Small intestine (tissue), 7 donors: ENCODE measurements at regions not wholly inside any gene's neighbourhood (a gene's known extent, or its start where the extent isn't known, plus 50 kb on each side); places are given as distances from the start of the nearest gene placed in this dataset.

Experiments
- DNase-seq, 2 donors: peaks; one replicate each; pipeline versions ENCODE4 v3.0.0 to v3.0.0-alpha.2; 2013
- FAIRE-seq: peaks from 2 replicates; lab custom pipeline; 2012; peaks lifted over from hg19 to GRCh38; lab: Jason Lieb, UNC
- H3K27ac ChIP-seq, 3 donors: one replicate each; pipeline ENCODE4 v1.5.1; 2013; ENCODE audit warnings: low read length in 2 of 3, mild to moderate bottlenecking in 2 of 3, control low read depth in 1 of 3, inconsistent platforms in 1 of 3, low read depth in 1 of 3, moderate library complexity in 1 of 3
- H3K27me3 ChIP-seq, 3 donors: one replicate each; pipeline ENCODE4 v1.6.1; 2013; ENCODE audit warnings: low read length in 3 of 3, inconsistent platforms in 1 of 3; ENCODE audit not compliant: control insufficient read depth in 3 of 3, insufficient read depth in 3 of 3
- H3K36me3 ChIP-seq, 3 donors: one replicate each; pipeline ENCODE4 v1.6.1; 2013; ENCODE audit warnings: low read length in 3 of 3, inconsistent platforms in 1 of 3, low read depth in 1 of 3, mild to moderate bottlenecking in 1 of 3, moderate library complexity in 1 of 3; ENCODE audit not compliant: control insufficient read depth in 3 of 3, insufficient read depth in 2 of 3
- H3K4me1 ChIP-seq, 3 donors: one replicate each; pipeline ENCODE4 v1.6.1; 2013; ENCODE audit warnings: low read length in 2 of 3, inconsistent platforms in 1 of 3, low read depth in 1 of 3, mild to moderate bottlenecking in 1 of 3, moderate library complexity in 1 of 3; ENCODE audit not compliant: control insufficient read depth in 3 of 3, insufficient read depth in 2 of 3
- H3K4me3 ChIP-seq, 3 donors: one replicate each; pipeline ENCODE4 v1.5.1; 2013; ENCODE audit warnings: low read length in 3 of 3, control low read depth in 1 of 3, inconsistent platforms in 1 of 3, low read depth in 1 of 3, mild to moderate bottlenecking in 1 of 3, moderate library complexity in 1 of 3
- H3K9me3 ChIP-seq, 2 donors: one replicate each; pipeline ENCODE4 v1.6.1; 2013; ENCODE audit warnings: low read depth in 1 of 2, low read length in 1 of 2; ENCODE audit not compliant: control insufficient read depth in 2 of 2, insufficient read depth in 1 of 2
- WGBS, 3 donors: extraction: QIAGEN DNeasy Blood & Tissue Kit; methylation state at CpG; one replicate each; pipeline ENCODE4 v1.1.7; 2013; 5-methylcytosine and 5-hydroxymethylcytosine counted together
- donor health status: healthy with polysubstance abuse.
- donor health status: control.
- donor health status: control.
- donor health status: Bipolar disorder and iron deficiency.
- donor health status: healthy.

DNA sequence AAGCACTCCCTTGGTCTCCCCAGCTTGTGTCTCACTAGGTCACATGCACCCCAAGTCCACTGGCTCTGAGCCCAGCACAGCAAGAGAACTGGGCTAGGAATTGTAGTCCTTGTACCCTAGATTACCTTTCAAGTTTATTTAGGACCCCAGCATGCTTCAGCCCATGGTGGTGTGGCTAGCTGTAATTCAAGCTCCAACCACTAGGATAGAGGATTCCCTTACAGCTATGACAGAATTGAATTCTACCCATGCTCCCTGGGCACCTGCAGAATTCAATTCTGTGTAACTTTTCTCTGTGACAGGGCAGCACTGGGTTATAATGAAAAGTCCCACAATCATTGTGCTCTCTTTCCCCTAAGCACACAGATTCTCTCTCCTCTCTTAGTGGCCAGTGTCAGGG is 253.8 kb upstream of the DMD start:
- no peaks in the 10 kb centered on the region for H3K4me1 ChIP-seq
- no peak overlapping the region for H3K4me3 ChIP-seq
- no peak for FAIRE-seq
- H3K36me3 ChIP-seq = no peaks in the 10 kb centered on the region
- no peak overlapping the region for H3K27ac ChIP-seq
- H3K27me3 ChIP-seq = no peaks in the 10 kb centered on the region
- DNase-seq = no peak
- H3K9me3 ChIP-seq = no peaks in the 10 kb centered on the region

DNA sequence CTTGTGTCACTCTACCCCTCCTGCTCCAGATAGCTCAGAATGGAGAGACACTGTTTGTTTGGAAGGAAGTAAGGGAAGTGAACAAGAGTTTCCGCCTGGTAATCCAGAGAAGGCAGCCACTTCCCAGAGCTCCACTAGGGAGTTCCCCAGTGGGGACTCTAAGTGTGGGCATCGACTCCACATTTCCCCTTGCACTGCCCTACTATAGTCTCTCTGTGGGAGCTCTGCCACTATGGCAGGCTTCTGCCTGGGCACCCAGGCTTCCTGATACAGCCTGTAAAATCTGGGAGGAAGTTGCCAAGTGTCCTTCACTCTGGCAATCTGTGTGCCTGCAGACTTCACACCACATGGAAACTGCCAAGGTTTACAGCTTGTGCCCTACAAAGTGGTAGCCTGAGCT is 245.8 kb upstream of the DMD start:
- Histone ChIP-seq H3K4me1 (no peaks in the 10 kb centered on the region), H3K4me3 (no peak overlapping the region), H3K9me3 (no peaks in the 10 kb centered on the region), H3K27me3 (no peaks in the 10 kb centered on the region), H3K27ac (no peak overlapping the region), H3K36me3 (no peaks in the 10 kb centered on the region)
- FAIRE-seq (no peak), DNase-seq (no peak)
- 69 to 90% (median 78%) methylated on average over 2 of the region's 2 CpGs for WGBS, 3 donors

DNA sequence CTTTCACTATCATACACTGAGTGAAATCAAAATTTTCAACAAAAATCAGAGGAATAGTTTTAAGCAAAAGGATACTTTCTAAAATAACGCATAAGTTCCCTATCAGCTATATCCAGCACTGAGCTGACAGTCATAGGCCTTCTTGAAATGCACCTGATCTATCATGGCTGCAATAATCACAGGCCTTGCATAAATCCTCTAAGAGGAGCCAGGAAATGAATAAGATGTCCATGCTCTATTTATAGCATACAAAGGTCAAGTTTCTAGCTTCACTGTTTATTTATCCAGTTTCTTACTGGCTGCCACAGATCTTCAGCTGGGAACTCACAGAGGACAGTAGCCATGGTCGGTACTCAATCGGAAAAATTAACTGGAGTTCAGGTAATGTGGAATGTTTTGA is 235.9 kb upstream of the DMD start:
- no peak overlapping the region for H3K4me3 ChIP-seq
- FAIRE-seq = no peak
- no peak overlapping the region for H3K27ac ChIP-seq

DNA sequence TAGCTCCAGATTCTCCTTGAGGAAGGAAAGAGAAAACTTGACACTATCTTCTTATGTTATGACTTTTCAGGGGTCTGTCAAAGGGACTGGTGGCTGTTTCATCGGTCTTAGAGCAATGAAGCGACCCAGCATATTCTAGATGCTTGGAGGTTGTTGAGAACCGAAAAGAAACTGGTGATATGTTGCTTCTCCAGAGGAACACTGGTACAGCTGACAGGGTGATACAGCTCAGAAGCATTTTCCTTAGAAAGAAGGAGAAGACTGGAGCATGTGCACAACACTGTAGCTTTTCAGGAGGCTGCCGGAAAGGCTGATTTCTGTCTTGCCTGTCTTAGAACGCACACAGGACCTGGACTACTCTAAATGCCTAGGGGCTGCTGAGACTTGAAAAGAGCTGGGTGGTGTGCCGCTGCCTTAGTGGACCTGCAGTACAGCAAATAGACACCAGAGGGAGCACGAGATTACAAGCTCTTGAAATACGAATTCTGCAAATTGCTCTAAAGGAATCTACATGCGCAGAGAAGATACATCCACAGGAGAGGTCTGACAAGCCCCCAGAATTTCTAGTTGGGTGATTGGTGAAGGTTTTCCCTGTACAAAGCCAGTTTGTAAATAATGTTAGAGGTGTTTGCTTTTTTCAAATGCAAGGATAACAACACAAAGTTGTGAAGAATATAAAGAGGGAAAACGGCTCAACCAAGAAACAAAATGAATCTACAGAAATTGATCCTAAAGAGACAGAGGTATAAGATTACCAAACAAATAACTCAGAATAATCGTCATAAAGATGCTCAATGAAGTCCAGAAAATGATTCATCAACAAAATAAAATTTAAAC is 223.1 kb upstream of the DMD start:
- Histone ChIP-seq H3K9me3 (no peaks in the 10 kb centered on the region), H3K36me3 (no peaks in the 10 kb centered on the region), H3K27me3 (no peaks in the 10 kb centered on the region), H3K4me3 (no peak overlapping the region), H3K4me1 (no peaks in the 10 kb centered on the region), H3K27ac (no peak overlapping the region)
- FAIRE-seq (no peak), DNase-seq (peak; percentile 12 to 48)
- 30 to 33% (median 31%) methylated on average over 11 of the region's 11 CpGs for WGBS, 3 donors

More for the DNA sequence above, 235.9 kb upstream of the DMD start:
- no peaks in the 10 kb centered on the region for H3K4me1 ChIP-seq
- H3K9me3 ChIP-seq = no peaks in the 10 kb centered on the region
- no peak for DNase-seq
- H3K36me3 ChIP-seq = no peaks in the 10 kb centered on the region
- WGBS, 3 donors = 63 to 75% (median 74%) methylated on average over 3 of the region's 3 CpGs
- no peaks in the 10 kb centered on the region for H3K27me3 ChIP-seq

DNA sequence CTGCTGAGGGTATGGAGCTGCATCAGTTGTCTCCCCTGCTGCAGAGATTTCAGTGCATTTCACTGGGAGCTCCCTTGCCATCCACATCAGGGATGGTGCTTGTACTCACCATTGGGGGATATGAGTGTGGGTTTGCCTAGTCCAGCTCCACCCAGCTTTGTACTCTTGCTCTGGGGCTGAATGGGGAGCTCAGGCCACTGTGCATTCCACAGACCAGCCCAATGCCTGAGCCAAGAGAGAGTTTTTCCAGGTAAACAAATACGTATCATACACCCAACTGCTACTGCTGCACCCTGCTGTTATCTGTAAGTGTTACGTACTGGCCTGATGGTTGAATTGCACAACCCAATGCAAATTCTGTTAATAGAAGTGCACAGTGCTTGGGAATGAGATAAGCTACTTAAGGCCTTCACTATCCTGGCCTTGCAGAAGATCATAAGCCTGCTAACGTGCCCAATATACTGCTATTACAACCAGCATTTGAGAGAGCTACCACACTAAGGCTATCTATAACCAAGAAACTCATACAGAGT is 205.0 kb upstream of the DMD start:
- DNase-seq = peak; percentile 0 to 1
- H3K9me3 ChIP-seq = no peaks in the 10 kb centered on the region
- H3K27me3 ChIP-seq = no peaks in the 10 kb centered on the region
- H3K4me3 ChIP-seq = no peak overlapping the region
- H3K36me3 ChIP-seq = no peaks in the 10 kb centered on the region
- 36 to 79% (median 60%) methylated on average over 3 of the region's 3 CpGs for WGBS, 3 donors
- FAIRE-seq = no peak
- no peak overlapping the region for H3K27ac ChIP-seq
- no peaks in the 10 kb centered on the region for H3K4me1 ChIP-seq

DNA sequence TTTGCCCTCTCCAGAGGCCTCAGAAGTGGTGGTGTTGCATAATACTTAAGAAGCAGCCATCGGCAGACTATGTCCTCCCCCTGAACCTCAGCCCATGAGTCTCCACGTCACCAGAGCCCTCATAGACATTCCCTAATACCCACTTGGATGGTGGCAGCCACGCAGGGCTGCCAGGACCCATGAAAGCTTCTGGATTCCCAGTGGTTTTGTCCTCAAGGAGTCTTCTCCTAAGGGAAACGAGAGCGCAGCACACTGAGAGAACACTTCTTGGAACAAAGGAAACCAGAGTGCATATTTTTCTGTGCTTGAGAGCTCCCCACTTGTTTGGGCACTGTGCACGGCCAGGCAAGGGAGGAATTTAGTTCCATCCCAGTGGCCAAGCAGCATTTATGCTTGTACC is 204.1 kb upstream of the DMD start:
- Histone ChIP-seq H3K4me3 (no peak overlapping the region), H3K27me3 (no peaks in the 10 kb centered on the region), H3K36me3 (no peaks in the 10 kb centered on the region), H3K9me3 (no peaks in the 10 kb centered on the region), H3K4me1 (no peaks in the 10 kb centered on the region), H3K27ac (no peak overlapping the region)
- DNase-seq (no peak), FAIRE-seq (no peak)
- 57 to 69% (median 67%) methylated on average over 6 of the region's 6 CpGs for WGBS, 3 donors

DNA sequence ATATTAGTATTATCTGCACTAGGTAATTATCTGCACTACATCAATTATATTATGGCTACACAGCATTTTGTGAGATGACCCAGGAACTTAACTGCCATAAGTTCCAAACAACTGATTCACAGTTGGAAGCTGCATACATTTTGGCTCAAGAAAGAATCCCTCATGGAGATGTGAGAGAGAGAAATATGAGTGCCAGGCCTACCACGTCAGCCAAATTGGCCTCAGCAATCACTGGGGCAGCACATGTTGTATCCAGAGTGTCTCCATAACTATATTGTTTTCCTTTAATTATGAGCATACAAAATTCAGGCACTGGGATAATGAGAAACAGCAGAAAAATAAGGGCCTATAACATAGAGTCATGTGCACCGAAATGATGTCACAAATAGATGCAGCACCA is 174.2 kb upstream of the DMD start:
- Histone ChIP-seq H3K4me1 (no peaks in the 10 kb centered on the region), H3K27me3 (no peaks in the 10 kb centered on the region), H3K36me3 (no peaks in the 10 kb centered on the region), H3K27ac (no peak overlapping the region), H3K9me3 (no peaks in the 10 kb centered on the region), H3K4me3 (no peak overlapping the region)
- 66 to 81% (median 80%) methylated on average over 2 of the region's 2 CpGs for WGBS, 3 donors
- DNase-seq (no peak), FAIRE-seq (no peak)

DNA sequence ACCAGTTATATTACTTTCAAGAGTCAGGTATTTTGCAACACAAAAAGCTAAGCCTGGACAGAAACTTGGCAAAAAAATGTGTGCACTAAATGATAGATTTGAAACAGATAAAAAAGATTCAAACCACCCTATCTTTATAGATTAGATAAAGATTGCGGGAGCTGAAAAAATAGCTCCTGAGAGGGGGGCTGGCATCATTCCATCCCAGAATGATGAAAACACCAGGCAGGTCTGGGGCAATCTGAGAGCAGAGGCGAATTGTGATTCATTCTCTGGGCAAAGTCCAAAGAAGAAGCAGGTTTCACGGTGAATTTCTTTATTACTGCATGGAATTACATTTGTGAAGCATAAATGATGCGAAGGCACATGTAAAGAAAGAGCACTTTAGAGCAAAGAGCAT is 168.5 kb upstream of the DMD start:
- H3K27me3 ChIP-seq = no peaks in the 10 kb centered on the region
- no peaks in the 10 kb centered on the region for H3K36me3 ChIP-seq
- WGBS, 3 donors = 16 to 56% (median 18%) methylated on average over 4 of the region's 4 CpGs
- no peak for FAIRE-seq
- no peak overlapping the region for H3K4me3 ChIP-seq
- DNase-seq = peak; percentile 15 to 39
- H3K27ac ChIP-seq = no peak overlapping the region
- H3K4me1 ChIP-seq = no peaks in the 10 kb centered on the region
- H3K9me3 ChIP-seq = no peaks in the 10 kb centered on the region

DNA sequence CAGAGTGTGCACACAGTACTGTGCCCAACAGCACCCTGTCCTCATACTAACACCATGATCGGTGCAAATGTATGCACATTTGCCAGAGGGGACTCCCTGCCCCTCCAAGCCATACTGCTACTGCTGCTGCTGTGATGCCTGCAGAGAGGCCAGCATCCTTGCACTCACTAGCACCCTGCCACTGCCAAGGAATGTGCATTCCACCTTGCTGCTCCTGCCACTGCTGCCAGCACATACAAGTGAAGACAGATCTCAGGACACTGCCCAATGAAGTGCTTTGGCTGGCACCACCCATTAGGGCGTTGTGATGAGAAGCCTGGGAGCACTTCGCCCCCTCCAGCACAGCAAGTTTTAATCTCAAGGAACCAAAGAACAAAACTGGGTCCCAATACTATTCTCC is 146.3 kb upstream of the DMD start:
- Histone ChIP-seq H3K27ac (no peak overlapping the region), H3K4me3 (no peak overlapping the region), H3K27me3 (no peaks in the 10 kb centered on the region), H3K36me3 (no peaks in the 10 kb centered on the region), H3K9me3 (no peaks in the 10 kb centered on the region), H3K4me1 (no peaks in the 10 kb centered on the region)
- WGBS, 3 donors = 61 to 88% (median 70%) methylated on average over 3 of the region's 3 CpGs
- DNase-seq = no peak
- no peak for FAIRE-seq
